Suprapubic skin (tissue), 4 donors: ENCODE measurements at regions not wholly inside any gene's neighbourhood (a gene's known extent, or its start where the extent isn't known, plus 50 kb on each side); places are given as distances from the start of the nearest gene placed in this dataset.

Experiments
- DNase-seq, 2 donors: peaks; one replicate each; pipeline ENCODE4 v3.0.0-alpha.2; 2019; ENCODE audit warnings: low spot score in 2 of 2
- H3K27ac ChIP-seq: fragments of 200-600 bp; sonication (generic); one replicate; pipeline ENCODE4 v1.5.1; 2019
- H3K27me3 ChIP-seq: fragments of 200-600 bp; sonication (generic); one replicate; pipeline ENCODE4 v1.5.1; 2019
- H3K36me3 ChIP-seq: fragments of 200-600 bp; sonication (generic); one replicate; pipeline ENCODE4 v1.5.1; 2019
- H3K4me1 ChIP-seq: fragments of 200-600 bp; sonication (generic); one replicate; pipeline ENCODE4 v1.5.1; 2019
- H3K4me3 ChIP-seq: fragments of 200-600 bp; sonication (generic); one replicate; pipeline ENCODE4 v1.5.1; 2019; ENCODE audit warnings: mild to moderate bottlenecking
- H3K9me3 ChIP-seq: fragments of 200-600 bp; sonication (generic); one replicate; pipeline ENCODE4 v1.5.1; 2019
- EP300 ChIP-seq: sonication (generic); formaldehyde crosslinking; IDR thresholded peaks from one replicate; pipeline ENCODE4 v1.6.1; 2017; ENCODE audit warnings: antibody characterized with exemption
- POLR2A ChIP-seq, 2 donors: fragments of 450-650 bp; IDR thresholded peaks; one replicate each; pipeline ENCODE4 v1.6.1; 2017; ENCODE audit warnings: antibody characterized with exemption in 2 of 2, mild to moderate bottlenecking in 2 of 2, moderate library complexity in 2 of 2
- POLR2AphosphoS5 ChIP-seq, 3 donors: sonication (generic); formaldehyde crosslinking; IDR thresholded peaks; one replicate each; pipeline ENCODE4 v1.6.1; 2017; ENCODE audit warnings: antibody characterized with exemption in 3 of 3
- WGBS: methylation state at CpG from one replicate; pipeline ENCODE4 v1.1.5; 2018; 5-methylcytosine and 5-hydroxymethylcytosine counted together
- TF ChIP-seq, protein P1 (sequence below), 2 donors: fragments of 200-600 bp in 1 of 2; fragments of 450-650 bp in 1 of 2; sonication (generic) in 1 of 2; IDR thresholded peaks; one replicate each; pipeline ENCODE4 v1.5.1; 2016 to 2019; ENCODE audit warnings: antibody characterized with exemption in 2 of 2, mild to moderate bottlenecking in 1 of 2, moderate library complexity in 1 of 2

DNA sequence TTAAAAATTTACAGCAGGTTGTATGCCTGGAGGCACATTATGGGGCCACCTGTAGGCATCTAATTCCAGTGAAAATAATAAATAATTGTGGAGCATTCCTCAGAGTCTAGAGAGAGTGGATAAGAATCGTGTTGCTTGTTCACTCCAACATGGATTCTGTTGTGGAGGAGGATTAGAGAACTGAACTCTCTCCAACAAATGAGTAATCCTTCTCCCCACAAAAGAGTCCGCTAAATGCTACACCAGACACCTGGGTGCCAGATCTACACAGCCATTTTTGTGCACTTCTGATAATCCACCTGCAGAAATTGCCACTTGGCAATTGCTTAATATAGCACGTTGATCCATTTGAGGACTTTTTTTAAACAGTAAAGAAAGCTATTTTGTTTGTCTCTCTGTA lies 113.7 kb upstream of the DPYD start:
- no peaks in the 10 kb centered on the region for H3K36me3 ChIP-seq
- no peak for DNase-seq
- no peak overlapping the region for H3K27ac ChIP-seq
- TF ChIP-seq POLR2A (IDR thresholded peaks at IDR 0.05) (no peak), EP300 (no peak), POLR2AphosphoS5 (IDR thresholded peaks at IDR 0.05) (no peak)
- TF ChIP-seq, protein P1, sequence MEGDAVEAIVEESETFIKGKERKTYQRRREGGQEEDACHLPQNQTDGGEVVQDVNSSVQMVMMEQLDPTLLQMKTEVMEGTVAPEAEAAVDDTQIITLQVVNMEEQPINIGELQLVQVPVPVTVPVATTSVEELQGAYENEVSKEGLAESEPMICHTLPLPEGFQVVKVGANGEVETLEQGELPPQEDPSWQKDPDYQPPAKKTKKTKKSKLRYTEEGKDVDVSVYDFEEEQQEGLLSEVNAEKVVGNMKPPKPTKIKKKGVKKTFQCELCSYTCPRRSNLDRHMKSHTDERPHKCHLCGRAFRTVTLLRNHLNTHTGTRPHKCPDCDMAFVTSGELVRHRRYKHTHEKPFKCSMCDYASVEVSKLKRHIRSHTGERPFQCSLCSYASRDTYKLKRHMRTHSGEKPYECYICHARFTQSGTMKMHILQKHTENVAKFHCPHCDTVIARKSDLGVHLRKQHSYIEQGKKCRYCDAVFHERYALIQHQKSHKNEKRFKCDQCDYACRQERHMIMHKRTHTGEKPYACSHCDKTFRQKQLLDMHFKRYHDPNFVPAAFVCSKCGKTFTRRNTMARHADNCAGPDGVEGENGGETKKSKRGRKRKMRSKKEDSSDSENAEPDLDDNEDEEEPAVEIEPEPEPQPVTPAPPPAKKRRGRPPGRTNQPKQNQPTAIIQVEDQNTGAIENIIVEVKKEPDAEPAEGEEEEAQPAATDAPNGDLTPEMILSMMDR (IDR thresholded peaks at IDR 0.05), result no peak
- H3K4me3 ChIP-seq, result no peak overlapping the region
- no peaks in the 10 kb centered on the region for H3K9me3 ChIP-seq
- no peaks in the 10 kb centered on the region for H3K27me3 ChIP-seq
- H3K4me1 ChIP-seq, result no peaks in the 10 kb centered on the region
- WGBS, result 29% methylated on average over 3 of the region's 3 CpGs

DNA sequence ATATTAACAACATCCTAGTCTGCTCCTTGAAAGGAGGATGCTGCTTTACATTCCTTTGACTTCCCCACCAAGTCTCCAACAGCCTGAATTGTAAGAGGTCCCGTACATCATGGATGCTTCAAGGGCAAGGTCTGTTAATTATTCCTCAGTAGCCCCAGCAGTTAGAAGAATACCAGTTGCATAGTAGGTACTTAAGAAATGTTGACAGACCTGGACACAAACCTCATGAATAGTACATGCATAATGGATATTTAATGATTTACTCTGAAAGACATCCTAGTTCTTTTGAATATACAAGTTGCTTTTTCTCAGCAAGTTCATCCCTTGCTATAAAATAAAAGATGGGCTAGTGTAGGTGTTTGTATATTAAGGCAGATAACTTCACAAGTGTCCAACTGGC lies 112.1 kb upstream of the DPYD start:
- Histone ChIP-seq H3K4me1 (no peaks in the 10 kb centered on the region), H3K4me3 (no peak overlapping the region), H3K36me3 (no peaks in the 10 kb centered on the region), H3K9me3 (no peaks in the 10 kb centered on the region), H3K27me3 (no peaks in the 10 kb centered on the region), H3K27ac (no peak overlapping the region)
- TF ChIP-seq POLR2A (IDR thresholded peaks at IDR 0.05), result no peak
- TF ChIP-seq, protein P1 (IDR thresholded peaks at IDR 0.05), result no peak
- TF ChIP-seq POLR2AphosphoS5 (IDR thresholded peaks at IDR 0.05), result no peak
- TF ChIP-seq EP300, result no peak
- DNase-seq, result no peak
- WGBS, result 85% methylated on average over 1 of the region's 1 CpG

DNA sequence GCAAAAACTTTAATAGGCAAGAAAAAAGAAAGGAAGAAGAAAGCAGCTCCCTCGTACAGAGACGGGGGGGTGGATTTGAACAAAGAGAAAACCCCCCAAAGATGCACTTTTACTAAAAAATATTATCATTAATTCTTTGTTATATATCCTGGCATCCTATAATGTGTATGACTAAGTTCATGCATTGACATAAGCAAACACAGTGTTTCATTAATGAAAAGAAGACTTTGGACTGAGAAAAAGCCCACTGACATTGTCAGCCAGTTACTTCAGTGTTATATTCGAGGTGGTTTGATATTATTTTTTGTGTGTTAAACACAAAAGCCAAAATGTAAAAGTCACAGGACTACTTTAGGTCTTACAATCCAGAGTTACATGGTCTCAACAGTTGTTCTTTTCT lies 110.1 kb upstream of the DPYD start:
- TF ChIP-seq POLR2AphosphoS5 (IDR thresholded peaks at IDR 0.05) (no peak), POLR2A (IDR thresholded peaks at IDR 0.05) (no peak), EP300 (no peak)
- TF ChIP-seq, protein P1 (IDR thresholded peaks at IDR 0.05), result no peak
- H3K9me3 ChIP-seq, result no peaks in the 10 kb centered on the region
- no peaks in the 10 kb centered on the region for H3K36me3 ChIP-seq
- no peaks in the 10 kb centered on the region for H3K27me3 ChIP-seq
- no peaks in the 10 kb centered on the region for H3K4me1 ChIP-seq
- H3K4me3 ChIP-seq, result no peak overlapping the region
- no peak for DNase-seq
- H3K27ac ChIP-seq, result no peak overlapping the region
- WGBS, result 66% methylated on average over 3 of the region's 3 CpGs

DNA sequence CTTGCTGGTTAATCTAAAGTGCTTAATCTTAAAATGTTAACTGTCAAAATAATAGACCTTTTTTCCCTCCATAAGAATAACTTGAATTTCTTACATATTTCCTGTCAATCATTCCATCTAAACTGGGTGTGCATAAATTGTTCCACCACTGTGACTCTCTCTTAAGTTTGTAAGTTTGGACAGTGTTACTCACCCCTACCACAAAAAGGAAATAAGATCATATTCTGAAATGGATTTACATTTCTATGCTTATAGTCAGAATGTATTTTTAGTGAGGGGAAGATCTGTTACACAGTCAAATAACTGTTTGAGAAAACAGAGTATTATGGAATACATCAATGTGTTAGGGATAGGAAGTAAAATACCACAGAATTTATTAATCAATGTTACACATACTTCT lies 109.6 kb upstream of the DPYD start:
- TF ChIP-seq, protein P1 (IDR thresholded peaks at IDR 0.05), result no peak
- TF ChIP-seq EP300 (no peak), POLR2AphosphoS5 (IDR thresholded peaks at IDR 0.05) (no peak)
- Histone ChIP-seq H3K27ac (no peak overlapping the region), H3K9me3 (no peaks in the 10 kb centered on the region), H3K4me1 (no peaks in the 10 kb centered on the region), H3K4me3 (no peak overlapping the region), H3K36me3 (no peaks in the 10 kb centered on the region), H3K27me3 (no peaks in the 10 kb centered on the region)
- DNase-seq, result no peak

GRCh38 chr1:98028800-98029199 lies 108.0 kb upstream of the DPYD start:
- 82% methylated on average over 6 of the region's 6 CpGs for WGBS
- Histone ChIP-seq H3K4me3 (no peak overlapping the region), H3K27ac (no peak overlapping the region)

More at GRCh38 chr1:98028800-98029199, 108.0 kb upstream of the DPYD start:
- no peaks in the 10 kb centered on the region for H3K9me3 ChIP-seq
- no peaks in the 10 kb centered on the region for H3K4me1 ChIP-seq
- TF ChIP-seq EP300 (no peak), POLR2A (IDR thresholded peaks at IDR 0.05) (no peak), POLR2AphosphoS5 (IDR thresholded peaks at IDR 0.05) (no peak)
- TF ChIP-seq, protein P1 (IDR thresholded peaks at IDR 0.05), result no peak
- DNase-seq, result no peak
- no peaks in the 10 kb centered on the region for H3K36me3 ChIP-seq
- H3K27me3 ChIP-seq, result no peaks in the 10 kb centered on the region
